H9 (cell line): ENCODE measurements at regions not wholly inside any gene's neighbourhood (a gene's known extent, or its start where the extent isn't known, plus 50 kb on each side); places are given as distances from the start of the nearest gene placed in this dataset.

ENCODE experiments used
- DNase-seq: peaks from one replicate; pipeline ENCODE4 v3.0.0-alpha.2; 2017
- H2AFZ ChIP-seq: one replicate; pipeline ENCODE4 v1.6.1; 2013; ENCODE audit warnings: mild to moderate bottlenecking, low read length, control low read depth, moderate library complexity
- H2AK5ac ChIP-seq: 2 replicates; pipeline ENCODE4 v1.6.1; 2013; ENCODE audit warnings: low read length, control low read depth, mixed read lengths; ENCODE audit not compliant: insufficient read length
- H2BK120ac ChIP-seq: one replicate; pipeline ENCODE4 v1.6.1; 2013; ENCODE audit warnings: low read depth, mild to moderate bottlenecking, low read length, control low read depth, inconsistent platforms; ENCODE audit not compliant: poor library complexity, severe bottlenecking
- H2BK12ac ChIP-seq: 2 replicates; pipeline ENCODE4 v1.6.1; 2013; ENCODE audit warnings: low read length, control low read depth, mixed read lengths, low read depth; ENCODE audit not compliant: insufficient read length
- H2BK15ac ChIP-seq: 2 replicates; pipeline ENCODE4 v1.6.1; 2013; ENCODE audit warnings: low read depth, low read length, control low read depth
- H2BK20ac ChIP-seq: one replicate; pipeline ENCODE4 v1.6.1; 2013; ENCODE audit warnings: low read depth, mild to moderate bottlenecking, low read length, control low read depth, inconsistent platforms; ENCODE audit not compliant: poor library complexity, severe bottlenecking
- H2BK5ac ChIP-seq: 2 replicates; pipeline ENCODE4 v1.6.1; 2013; ENCODE audit warnings: low read length, control low read depth, mixed read lengths; ENCODE audit not compliant: insufficient read length
- H3K14ac ChIP-seq: 2 replicates; pipeline ENCODE4 v1.6.1; 2013; ENCODE audit warnings: low read length, control low read depth; ENCODE audit not compliant: insufficient read depth
- H3K18ac ChIP-seq: 2 replicates; pipeline ENCODE4 v1.6.1; 2013; ENCODE audit warnings: low read depth, mild to moderate bottlenecking, mixed read lengths, low read length, control low read depth; ENCODE audit not compliant: insufficient read length
- H3K23ac ChIP-seq: 2 replicates; pipeline ENCODE4 v1.6.1; 2013; ENCODE audit warnings: low read length, control low read depth, mixed read lengths, low read depth; ENCODE audit not compliant: insufficient read length
- H3K23me2 ChIP-seq: 2 replicates; pipeline ENCODE4 v1.6.1; 2013; ENCODE audit warnings: low read depth, mild to moderate bottlenecking, mixed read lengths, low read length, control low read depth; ENCODE audit not compliant: insufficient read length, poor library complexity, severe bottlenecking
- H3K27ac ChIP-seq: 2 replicates; pipeline ENCODE4 v1.5.1; 2013; ENCODE audit warnings: low read length, control low read depth, mixed read lengths, low read depth; ENCODE audit not compliant: insufficient read length
- H3K27me3 ChIP-seq: 2 replicates; pipeline ENCODE4 v1.6.1; 2013; ENCODE audit warnings: low read length, control low read depth, inconsistent platforms; ENCODE audit not compliant: insufficient read depth
- H3K4ac ChIP-seq: 2 replicates; pipeline ENCODE4 v1.6.1; 2013; ENCODE audit warnings: low read depth, mild to moderate bottlenecking, control low read depth, inconsistent platforms, low read length, moderate library complexity
- H3K4me1 ChIP-seq: 2 replicates; pipeline ENCODE4 v1.6.1; 2013; ENCODE audit warnings: low read length, control low read depth, inconsistent platforms; ENCODE audit not compliant: insufficient read depth
- H3K4me2 ChIP-seq: 2 replicates; pipeline ENCODE4 v1.6.1; 2013; ENCODE audit warnings: low read length, control low read depth, mixed read lengths; ENCODE audit not compliant: insufficient read length, insufficient read depth
- H3K56ac ChIP-seq: 2 replicates; pipeline ENCODE4 v1.6.1; 2013; ENCODE audit warnings: low read depth, mild to moderate bottlenecking, mixed read lengths, low read length, control low read depth; ENCODE audit not compliant: insufficient read length
- H3K79me1 ChIP-seq: 2 replicates; pipeline ENCODE4 v1.6.1; 2013; ENCODE audit warnings: low read depth, mild to moderate bottlenecking, moderate library complexity, low read length, control low read depth, inconsistent platforms; ENCODE audit not compliant: insufficient read depth, poor library complexity, severe bottlenecking
- H3K79me2 ChIP-seq: 2 replicates; pipeline ENCODE4 v1.6.1; 2013; ENCODE audit warnings: low read length, control low read depth, inconsistent platforms; ENCODE audit not compliant: insufficient read depth
- H3K9ac ChIP-seq: 2 replicates; pipeline ENCODE4 v1.6.1; 2013; ENCODE audit warnings: low read length, control low read depth, mixed read lengths; ENCODE audit not compliant: insufficient read length; ENCODE audit errors: extremely low read depth
- H3K9me3 ChIP-seq: one replicate; pipeline ENCODE4 v1.6.1; 2013; ENCODE audit warnings: low read depth, low read length, inconsistent platforms; ENCODE audit not compliant: control insufficient read depth
- H3T11ph ChIP-seq: one replicate; pipeline ENCODE4 v1.6.1; 2013; ENCODE audit warnings: mild to moderate bottlenecking, low read length, control low read depth, inconsistent platforms
- H4K20me1 ChIP-seq: one replicate; pipeline ENCODE4 v1.6.1; 2013; ENCODE audit not compliant: control insufficient read depth, insufficient read length, insufficient read depth
- H4K5ac ChIP-seq: 2 replicates; pipeline ENCODE4 v1.6.1; 2013; ENCODE audit warnings: low read depth, mild to moderate bottlenecking, mixed read lengths, low read length, control low read depth; ENCODE audit not compliant: insufficient read length
- H4K8ac ChIP-seq: replicated peaks from 2 replicates; pipeline ENCODE4 v1.6.1; 2013; ENCODE audit warnings: low read length, control low read depth, mixed read lengths, low read depth; ENCODE audit not compliant: insufficient read length
- H4K91ac ChIP-seq: 2 replicates; pipeline ENCODE4 v1.6.1; 2013; ENCODE audit warnings: low read depth, mild to moderate bottlenecking, moderate library complexity, mixed read lengths, low read length, control low read depth; ENCODE audit not compliant: insufficient read length
- H3K27ac Mint-ChIP-seq, 3 experiments: 2 replicates in 2 of 3; 3 replicates in 1 of 3; pipeline ENCODE4 v1.8.0; 2020 to 2021; ENCODE audit warnings: mixed read lengths in 3 of 3, mild to moderate bottlenecking in 1 of 3, moderate library complexity in 1 of 3
- H3K27me3 Mint-ChIP-seq: 2 replicates; pipeline ENCODE4 v1.8.0; 2021; ENCODE audit warnings: low read depth, mild to moderate bottlenecking, moderate library complexity, mixed read lengths
- H3K36me3 Mint-ChIP-seq, 3 experiments: 2 replicates in 2 of 3; 3 replicates in 1 of 3; pipeline ENCODE4 v1.8.0; 2020 to 2021; ENCODE audit warnings: low read depth in 3 of 3, mixed read lengths in 3 of 3; ENCODE audit not compliant: insufficient read depth in 1 of 3
- H3K4me1 Mint-ChIP-seq, 2 experiments: 2 replicates each; pipeline ENCODE4 v1.8.0; 2020; ENCODE audit warnings: mixed read lengths in 2 of 2
- H3K4me3 Mint-ChIP-seq, 2 experiments: 2 replicates in 1 of 2; 3 replicates in 1 of 2; pipeline ENCODE4 v1.8.0; 2020 to 2021; ENCODE audit warnings: mild to moderate bottlenecking in 2 of 2, mixed read lengths in 2 of 2, moderate library complexity in 1 of 2
- H3K9me3 Mint-ChIP-seq, 2 experiments: 2 replicates in 1 of 2; 3 replicates in 1 of 2; pipeline ENCODE4 v1.8.0; 2020; ENCODE audit warnings: mild to moderate bottlenecking in 2 of 2, mixed read lengths in 2 of 2, moderate library complexity in 1 of 2
- CTCF ChIP-seq: fragments of 200-600 bp; sonication (generic); conservative IDR thresholded peaks from 3 replicates; pipeline ENCODE4 v1.8.0; 2021; ENCODE audit warnings: antibody characterized with exemption, mild to moderate bottlenecking
- WGBS: extraction: QIAGEN DNeasy Blood & Tissue Kit; methylation state at CpG from one replicate; pipeline ENCODE4 v1.1.7; 2013; ENCODE audit warnings: missing lambda C conversion rate, low lambda C conversion rate, mixed read lengths; ENCODE audit not compliant: insufficient read length; ENCODE audit errors: extremely low coverage; 5-methylcytosine and 5-hydroxymethylcytosine counted together

- Histone ChIP-seq H3K4me2 (no peak overlapping the region), H2AFZ (no peak overlapping the region), H3K4ac (no peak overlapping the region), H3K23ac (no peak overlapping the region), H3K18ac (no peak overlapping the region), H4K20me1 (no peaks in the 10 kb centered on the region), H3K79me1 (no peaks in the 10 kb centered on the region), H2BK20ac (no peak overlapping the region), H3K79me2 (no peaks in the 10 kb centered on the region), H3K23me2 (no peaks in the 10 kb centered on the region), H2AK5ac (no peak overlapping the region), H3K27me3 (no peaks in the 10 kb centered on the region), H2BK120ac (no peak overlapping the region), H3K9ac (no peak overlapping the region), H2BK15ac (no peak overlapping the region), H3K56ac (no peak overlapping the region), H3K4me1 (no peaks in the 10 kb centered on the region), H3K14ac (no peak overlapping the region), H3K27ac (no peak overlapping the region), H3T11ph (no peak overlapping the region), H4K8ac (no peak overlapping the region), H2BK5ac (no peak overlapping the region), H2BK12ac (no peak overlapping the region), H4K91ac (no peak overlapping the region), H4K5ac (no peak overlapping the region), H3K9me3 (no peaks in the 10 kb centered on the region)
- WGBS: no CpG with 5 or more reads among the region's 4 CpGs
- Mint-ChIP-seq H3K27me3 (no peaks in the 10 kb centered on the region), H3K36me3 (no peaks in the 10 kb centered on the region), H3K4me3 (no peak overlapping the region), H3K27ac (no peak overlapping the region), H3K4me1 (no peaks in the 10 kb centered on the region), H3K9me3 (no peaks in the 10 kb centered on the region; a peak in 1 of 5 replicates)
- no peak for DNase-seq
- no peak for TF ChIP-seq CTCF
Observed at GRCh38 chr13:89806594-89806993, 1540.9 kb upstream of the MIR17HG start.
